NCI-H2081 treated with DMSO at 0.1 percent for 48 hours (cell line): ENCODE measurements at regions not wholly inside any gene's neighbourhood (a gene's known extent, or its start where the extent isn't known, plus 50 kb on each side); places are given as distances from the start of the nearest gene placed in this dataset.

Experiments
- DNase-seq: peaks from one replicate; lab custom pipeline; 2025; lab: John Stamatoyannopoulos, UW

DNA sequence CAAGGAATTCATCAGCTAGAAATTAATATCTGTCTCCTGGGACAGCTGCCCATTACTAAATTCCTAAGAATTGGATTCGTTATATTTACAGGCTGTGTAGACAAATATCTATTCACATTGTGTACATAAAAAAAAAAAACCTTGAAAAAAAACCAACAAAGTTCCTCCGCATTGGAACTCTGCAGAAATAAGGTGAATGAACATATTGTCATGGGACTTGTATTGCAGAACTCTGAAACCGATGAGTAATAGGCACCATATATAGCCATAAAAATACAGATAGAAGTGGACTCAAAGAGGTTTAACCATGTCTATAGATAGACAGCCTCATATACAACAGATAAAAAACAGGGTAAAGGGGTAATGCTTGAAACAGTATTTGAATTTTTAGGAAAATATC lies 909.9 kb upstream of the CHAC2 start:
- DNase-seq = no peak

DNA sequence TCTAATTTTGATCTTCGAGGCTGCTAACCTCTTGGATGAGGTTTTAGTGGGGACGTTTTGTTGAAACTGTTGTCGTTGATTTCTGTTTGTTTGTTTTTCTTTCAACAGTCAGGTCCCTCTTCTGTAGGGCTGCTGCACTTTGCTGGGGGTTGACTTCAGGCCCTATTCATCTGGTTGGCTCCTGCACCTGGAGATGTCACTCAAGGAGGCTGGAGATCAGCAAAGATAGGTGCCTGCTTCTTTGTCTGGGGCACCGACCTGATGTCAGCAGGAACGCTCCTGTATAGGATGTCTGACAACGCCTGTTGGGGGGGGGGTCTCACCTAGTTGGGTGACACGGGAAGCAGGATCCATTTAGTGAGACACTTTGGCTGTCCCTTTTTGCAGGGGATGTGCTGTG lies 915.6 kb upstream of the CHAC2 start:
- DNase-seq = no peak

DNA sequence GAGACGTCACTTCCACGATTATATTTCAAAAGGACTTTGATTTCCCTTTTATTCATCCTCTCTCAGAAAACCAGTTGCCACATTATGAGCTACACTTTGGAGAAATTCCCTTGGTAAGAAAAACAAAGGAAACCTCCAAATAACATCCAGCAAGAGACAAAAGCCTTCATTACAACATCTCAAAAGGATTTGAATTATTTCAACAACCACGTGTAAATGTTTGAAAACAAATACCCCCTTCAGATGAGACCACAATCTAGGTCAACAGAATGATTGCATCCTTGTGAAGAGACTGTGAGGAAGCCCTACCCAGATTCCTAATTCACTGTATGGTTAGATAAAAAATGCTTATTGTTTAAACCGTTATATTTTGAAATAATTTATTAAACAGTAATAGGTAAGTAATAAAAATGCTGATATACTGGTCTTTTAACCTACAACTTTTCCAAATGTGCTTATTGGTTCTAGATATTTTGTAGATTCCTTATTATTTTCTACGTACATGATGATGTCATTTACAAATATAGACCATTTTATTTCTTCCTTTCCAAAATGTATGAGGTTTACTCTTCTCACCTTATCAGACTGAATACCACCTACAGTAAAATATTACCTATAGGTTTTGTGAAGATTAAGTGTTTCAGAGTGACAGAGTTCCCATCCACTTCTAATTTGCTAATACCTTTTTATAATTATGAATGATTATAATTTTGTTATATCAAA lies 922.7 kb upstream of the CHAC2 start:
- no peak for DNase-seq

DNA sequence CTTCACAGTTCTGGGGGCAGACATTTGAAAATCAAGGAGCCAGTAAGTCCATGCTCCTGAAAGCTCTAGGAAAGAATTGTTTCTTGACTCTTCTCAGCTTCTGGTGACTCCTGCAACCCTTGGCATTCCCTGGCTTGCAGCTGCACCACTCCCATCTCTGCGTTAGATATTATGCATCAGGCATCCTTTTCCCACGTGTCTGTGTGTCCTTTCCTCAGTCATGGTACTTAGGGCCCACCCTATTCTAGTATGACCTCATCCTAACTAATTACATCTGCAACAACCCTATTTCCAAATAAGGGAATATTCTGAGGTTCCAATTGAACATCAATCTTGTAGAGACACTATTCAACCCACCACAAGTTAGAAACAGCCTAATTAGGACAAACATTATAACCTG lies 931.7 kb upstream of the CHAC2 start:
- DNase-seq = no peak

DNA sequence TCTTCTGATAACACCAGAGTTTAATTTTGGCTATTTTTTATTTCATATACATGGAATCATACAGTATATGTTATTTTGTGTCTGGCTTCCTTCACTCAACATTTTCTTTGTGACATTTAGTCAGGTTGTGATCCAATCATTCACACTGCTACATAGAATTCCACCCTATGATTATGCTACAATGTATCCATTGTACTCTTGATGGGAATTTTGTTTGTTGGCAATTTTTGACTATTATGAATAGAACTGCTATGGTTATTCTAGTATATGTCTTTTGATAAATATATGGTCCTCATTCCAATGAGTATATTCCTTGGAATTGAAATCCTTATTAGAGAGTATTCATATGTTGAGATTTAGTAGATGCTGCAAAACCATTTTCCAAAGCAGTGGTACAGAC lies 936.4 kb upstream of the CHAC2 start:
- no peak for DNase-seq

DNA sequence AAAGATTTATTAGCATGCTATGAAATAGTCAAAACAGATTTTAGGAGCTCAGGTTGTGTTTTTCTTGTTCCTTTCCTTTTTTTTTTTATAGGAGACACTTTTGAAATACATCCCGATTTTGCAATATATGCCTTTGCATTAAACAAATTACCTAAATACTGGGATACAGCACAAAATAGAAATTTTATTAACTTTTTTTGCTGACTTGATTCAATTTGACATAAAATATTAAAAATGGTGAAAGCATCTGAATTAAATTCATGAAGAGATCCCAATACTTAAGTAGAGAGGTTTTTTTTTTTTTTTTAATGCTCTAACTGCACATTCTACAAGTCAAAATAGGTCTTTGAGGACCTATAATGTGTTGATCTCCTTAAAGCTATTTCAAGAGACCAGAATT lies 939.5 kb upstream of the CHAC2 start:
- no peak for DNase-seq

DNA sequence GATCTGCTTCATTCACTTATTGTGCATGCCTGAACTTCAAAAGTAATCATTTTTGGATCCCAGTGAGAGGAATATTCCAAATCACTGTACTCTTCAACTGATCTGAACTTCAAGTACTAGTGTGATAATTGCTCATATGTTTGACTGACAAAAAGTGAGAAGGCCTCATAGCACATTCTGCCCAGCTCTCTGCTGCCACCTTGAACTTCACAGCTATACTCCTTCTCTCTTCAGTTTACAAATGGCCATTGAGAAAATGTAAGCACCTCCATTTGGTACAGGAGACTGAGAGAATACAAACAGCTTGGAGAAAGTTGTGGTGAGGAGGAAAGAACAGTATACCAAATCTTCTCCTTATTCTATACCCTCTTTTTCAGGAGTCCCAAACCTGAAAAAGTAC lies 946.0 kb upstream of the CHAC2 start:
- DNase-seq = no peak

DNA sequence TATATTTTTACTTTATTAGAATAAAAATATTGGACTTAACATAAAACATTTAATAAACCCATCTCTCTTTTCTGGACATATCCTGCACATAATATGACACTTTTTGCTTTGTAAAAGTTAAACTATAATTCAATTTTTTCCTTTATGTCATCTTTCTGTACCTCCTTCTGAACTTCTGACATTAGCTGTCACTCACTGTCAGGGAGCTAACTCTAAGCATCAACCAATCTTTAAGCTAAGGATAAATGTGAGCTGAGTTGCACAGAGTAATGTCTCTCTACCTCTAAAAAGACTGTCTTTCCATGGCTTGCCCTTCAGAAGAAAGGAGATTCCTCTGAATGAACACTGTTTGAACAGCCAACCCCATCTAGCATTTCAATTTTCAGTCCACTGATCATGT lies 948.6 kb upstream of the CHAC2 start:
- DNase-seq = no peak

DNA sequence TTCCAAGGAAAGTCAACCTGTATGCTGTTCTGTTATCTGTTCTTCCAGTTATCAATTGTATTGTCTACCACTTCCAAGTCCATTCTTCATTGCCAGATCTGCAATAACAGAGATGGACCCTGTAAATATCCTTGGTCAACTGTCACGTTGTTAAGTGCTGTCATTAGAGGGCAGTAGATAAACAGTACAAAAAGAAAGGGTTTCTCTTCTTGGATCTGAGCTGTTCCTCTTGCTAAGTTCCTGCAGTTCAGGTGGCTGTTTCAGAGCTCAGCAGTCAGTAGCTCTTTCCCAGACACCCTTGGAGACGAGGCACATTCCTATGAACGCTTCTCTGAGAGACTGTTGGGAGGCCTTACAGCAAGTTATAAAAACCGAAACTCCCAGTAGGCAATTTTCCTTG lies 957.1 kb upstream of the CHAC2 start:
- DNase-seq = no peak

DNA sequence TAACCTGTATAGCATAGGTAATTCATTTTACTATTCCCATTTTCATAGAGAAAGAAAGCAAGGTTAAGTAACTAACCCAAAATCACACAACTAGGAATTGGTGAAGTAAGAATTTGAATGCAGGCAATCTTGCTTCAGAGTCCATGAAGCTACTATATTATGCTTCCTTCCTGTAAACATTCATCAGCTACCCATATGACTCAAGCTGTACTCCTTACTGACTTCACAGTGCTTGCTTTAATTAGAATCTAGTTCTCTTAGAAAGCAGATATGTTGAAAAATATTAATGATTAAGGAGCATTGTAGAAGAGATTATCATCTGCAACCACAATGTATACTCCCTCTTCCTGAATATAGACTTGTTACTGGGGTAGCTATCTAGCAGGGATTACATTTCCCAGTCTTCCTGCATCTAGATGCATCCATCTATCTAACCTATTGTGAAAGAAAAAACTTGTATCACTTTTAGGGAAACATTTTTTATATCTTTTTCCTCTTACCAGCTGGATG lies 961.6 kb upstream of the CHAC2 start:
- DNase-seq = no peak

DNA sequence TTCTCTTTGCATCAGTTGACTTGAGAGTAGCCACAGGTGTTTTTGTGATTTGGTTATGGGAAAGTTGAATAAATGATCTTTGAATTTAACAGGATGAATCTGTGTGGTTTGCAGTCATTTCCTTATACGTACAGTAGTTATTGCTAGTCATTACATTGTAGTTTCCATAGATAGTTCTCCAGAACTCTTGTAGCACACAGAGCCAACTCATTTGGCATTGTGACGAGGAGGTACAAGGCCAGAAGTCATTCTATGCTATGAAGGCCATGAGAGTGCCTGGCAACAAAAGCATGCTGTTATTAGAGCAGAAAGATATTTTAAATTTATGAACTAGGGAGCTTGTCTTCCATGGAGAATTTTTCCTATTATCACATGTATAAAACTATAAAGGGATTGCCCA lies 973.0 kb upstream of the CHAC2 start:
- DNase-seq = no peak

DNA sequence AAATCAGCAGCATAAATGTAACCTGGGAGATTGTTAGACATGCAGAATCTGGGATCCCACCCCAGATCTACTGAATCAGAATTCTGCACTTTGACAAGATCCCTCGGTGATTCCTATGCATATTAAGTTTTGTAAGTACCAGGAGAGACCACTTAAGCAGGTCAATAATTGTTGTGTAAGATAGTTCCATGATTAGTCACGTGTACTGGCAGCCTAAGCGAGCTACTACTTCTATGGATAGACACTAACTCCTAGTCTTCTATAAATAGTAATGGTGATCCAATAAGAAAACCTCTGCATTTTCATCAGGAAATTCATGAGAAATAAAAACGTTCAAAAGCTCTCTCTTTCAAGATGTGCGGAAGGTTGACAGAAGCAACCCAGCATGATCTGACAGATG lies 988.2 kb upstream of the CHAC2 start:
- DNase-seq = no peak

DNA sequence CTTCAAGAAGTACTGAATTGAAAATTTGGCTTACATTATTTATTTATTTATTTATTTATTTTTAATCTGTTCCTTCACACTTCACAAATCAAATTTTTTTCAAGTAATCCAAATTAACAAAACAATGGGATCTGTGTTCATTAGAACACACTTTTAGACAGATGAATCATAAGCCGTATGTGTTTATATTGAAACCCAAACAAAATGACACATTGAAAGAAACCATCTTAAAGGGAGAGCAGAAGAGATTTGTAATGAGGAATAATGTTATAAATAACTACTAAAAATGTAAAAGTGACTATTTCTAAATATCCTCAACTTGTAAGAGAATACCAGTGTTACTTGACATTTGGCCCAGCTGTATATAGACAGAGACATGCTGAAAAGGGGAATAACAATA lies 991.0 kb upstream of the CHAC2 start:
- no peak for DNase-seq

DNA sequence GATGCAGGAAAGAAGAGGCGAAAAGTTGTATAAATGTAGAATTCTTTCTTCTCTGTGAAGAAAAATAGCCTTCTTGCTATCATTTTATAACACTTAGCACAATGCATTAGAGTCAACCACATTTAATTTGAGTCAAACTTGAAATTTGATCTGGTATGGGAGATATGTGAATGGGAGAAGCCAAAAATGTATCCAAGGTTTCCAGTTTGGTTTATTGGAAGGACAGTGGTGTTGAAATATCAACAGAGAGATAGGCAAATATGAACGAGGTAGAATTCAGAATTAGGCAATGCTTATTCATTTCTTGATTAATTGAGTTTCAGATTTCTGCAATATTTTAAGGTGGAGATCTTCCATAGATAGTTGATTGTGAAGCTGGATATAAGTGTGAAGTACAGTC lies 991.9 kb upstream of the CHAC2 start:
- no peak for DNase-seq

DNA sequence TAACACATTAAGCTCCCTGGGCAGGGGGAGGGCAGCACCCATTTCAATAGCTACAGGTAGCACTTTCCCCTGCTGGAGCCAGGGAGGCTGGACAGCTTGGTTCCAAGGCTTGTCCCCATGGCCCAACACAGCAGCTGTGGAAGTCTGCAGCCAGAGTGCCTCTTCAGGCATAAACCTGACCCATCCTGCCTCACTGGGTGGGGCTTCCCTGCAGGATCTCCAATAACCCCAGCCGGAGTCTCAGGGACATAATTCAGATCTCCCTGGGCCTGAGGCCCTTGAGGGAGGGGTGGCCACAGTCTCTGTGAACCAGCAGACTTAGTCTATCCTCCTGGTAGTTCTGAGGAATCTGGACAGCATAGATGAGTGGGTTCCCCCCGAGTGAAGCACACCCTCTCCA lies 1001.9 kb upstream of the CHAC2 start:
- DNase-seq = no peak

DNA sequence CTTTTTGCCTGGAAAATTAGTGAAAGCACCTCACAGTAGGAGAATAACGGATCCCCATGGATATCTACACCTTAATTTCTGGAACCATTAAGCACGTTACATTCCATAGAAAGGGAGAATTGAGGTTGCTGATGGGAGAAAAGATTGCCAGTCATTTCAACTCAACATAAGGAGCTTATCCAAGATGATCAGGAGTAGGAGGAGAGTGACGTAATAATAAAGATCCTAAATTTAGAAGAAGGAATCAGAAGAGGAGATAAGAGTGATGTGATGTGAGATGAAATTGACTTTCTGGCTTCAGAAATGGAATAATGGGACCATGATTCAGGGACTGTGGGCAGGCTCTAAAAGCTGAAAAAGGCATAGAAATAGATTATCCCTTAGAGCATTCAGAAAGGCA lies 1017.8 kb upstream of the CHAC2 start:
- no peak for DNase-seq

DNA sequence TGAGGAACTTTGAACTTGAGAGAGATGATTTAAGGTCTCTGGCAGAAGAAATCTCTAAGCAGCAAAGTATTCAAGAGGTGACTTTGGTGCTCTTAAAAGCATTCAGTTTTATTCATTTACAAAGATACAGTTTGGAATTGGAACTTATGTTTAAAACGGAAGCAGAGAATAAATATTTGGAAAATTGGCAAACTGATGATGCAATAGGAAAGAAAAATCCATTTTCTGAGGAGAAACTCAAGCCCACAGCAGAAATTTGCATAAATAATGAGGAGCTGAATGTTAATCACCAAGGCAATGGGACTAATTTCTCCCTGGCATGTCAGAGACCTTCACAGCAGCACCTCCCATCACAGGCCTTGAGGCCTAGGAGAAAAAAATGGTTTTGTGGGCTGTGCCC lies 1022.5 kb upstream of the CHAC2 start:
- no peak for DNase-seq

DNA sequence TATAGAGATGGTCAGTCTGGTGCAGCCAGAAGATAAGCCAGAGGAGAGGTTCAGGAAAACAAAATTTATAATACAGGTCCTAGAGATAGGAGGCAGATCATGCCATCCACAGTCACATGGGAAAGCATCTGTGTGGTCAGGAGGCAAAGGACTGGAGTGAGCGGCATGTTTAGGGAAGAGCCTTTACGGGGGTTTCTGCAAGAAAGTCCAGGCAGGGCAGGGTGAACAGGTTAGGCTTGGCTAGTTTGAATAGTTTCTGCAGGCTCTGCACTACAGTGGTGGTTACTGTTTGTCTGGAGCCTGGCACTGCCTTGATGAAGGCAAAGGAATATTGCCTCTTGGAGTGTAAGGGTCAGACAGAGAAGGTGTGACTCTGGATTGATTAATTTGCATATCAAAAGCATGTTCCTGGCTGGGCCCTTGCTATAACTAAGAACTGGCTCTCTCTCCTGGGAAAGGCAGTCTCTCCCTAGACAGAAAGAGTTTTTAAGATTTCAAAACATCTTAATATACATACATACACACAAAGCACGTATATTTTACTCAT lies 1034.7 kb upstream of the CHAC2 start:
- DNase-seq = no peak

DNA sequence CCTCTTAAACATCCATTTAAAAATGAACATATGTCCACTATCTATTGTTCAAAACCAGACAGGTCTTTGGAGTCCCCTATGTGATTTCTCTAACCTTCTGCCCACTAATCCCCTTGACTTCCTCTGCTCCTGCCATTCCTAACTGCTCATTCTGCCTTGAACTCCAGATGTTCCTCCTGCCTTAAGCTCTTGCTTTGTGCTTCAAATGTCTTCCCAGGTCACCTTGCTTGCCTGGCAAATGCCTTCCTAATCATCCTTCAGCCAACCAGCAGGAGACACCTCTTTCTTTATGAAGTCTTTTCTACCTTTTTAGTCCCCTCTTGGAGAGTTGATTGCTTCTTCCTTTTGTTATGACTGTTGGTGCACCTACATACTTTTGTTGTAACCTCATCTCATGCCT lies 1043.0 kb upstream of the CHAC2 start:
- DNase-seq = no peak

DNA sequence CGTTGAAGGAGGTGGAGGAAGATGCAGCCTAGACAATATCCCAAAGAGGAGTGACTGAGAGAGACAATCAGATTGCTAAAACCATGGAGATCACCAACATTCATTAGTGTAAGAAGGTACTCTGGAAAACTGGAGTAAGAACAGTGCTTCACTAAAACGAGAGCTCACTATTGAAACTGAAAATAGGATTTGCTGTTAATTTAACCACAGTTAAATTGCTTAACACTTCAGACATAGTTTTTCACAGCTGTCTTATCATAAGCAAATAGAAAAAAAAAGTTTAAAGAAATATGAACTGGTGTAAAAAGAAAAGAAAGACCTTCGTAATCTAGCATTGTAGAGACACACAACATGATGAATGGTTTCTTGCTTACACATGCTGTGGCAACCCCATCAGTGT lies 1049.8 kb upstream of the CHAC2 start:
- no peak for DNase-seq

DNA sequence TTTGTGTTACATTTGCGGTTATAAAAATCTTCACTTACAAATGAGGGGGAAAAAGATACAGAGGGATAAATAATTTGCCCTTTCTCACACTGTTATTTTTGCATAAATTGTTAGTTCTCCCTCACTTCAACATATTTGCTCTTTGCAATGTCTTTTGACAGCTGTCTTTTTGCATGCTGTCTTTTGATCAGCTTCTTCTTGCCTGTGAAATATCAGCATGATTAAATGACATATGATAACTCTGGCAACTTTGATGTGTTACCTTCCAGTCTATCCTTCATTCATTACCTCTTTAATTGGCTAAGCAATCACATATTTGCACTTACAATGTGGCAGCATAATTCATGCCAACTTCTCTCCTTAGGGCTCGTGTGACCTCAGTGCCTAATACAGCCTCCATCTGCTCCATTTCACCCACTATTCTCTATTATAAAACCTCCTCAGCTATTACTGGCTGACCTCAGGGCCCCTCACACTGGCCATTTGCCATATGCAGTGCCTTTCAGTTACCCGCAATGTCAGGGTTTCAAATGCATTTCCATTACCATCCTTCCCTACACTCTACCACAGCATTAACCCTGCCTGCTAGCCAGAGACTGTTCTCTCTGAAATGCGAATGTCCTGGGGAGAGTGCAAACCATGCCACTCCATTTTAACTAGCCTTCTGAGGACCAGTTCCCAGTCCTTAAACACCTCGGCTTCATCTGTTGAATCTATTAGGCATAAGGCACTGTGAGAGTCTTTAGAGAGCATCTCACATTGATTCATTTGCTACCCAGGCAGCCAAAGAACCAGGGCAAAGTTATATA lies 1056.6 kb upstream of the CHAC2 start:
- no peak for DNase-seq

DNA sequence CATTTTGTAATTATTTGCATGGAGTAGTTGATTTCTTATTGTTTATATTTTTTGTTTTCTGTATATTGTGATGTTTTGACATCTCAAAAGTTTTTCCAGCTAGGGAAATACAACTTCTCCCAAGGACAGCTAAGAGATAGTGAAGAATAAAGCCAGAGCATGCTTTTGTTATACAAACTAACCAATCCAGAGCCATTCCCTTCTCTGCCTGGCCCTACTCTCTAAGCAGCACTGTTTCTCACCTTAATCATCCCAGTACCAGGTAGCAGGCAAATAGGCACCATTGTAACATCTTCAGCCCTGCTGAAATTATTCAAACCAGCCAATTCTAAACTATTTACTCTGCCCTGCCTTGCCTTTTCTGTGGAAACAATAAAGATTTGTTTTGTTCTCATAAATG lies 1063.4 kb upstream of the CHAC2 start:
- no peak for DNase-seq

DNA sequence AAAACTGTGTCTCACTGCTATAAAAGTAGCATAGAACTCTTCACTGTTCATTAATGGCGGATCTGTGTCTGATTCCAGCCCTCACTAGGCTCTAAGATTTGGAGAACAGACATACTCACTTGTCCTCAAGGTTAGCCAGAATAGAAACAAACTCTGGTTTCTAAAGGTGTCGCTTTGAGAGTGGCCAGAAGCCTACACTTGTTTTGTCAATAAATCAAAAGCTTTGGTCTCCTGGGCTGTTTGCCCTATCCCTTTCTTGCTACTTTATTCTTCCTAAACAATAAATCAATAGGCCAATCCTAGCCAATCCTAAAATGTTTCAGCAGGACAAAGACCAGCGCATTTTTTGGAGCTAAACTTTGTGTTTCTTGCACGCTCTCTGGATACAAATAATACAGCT lies 1064.6 kb upstream of the CHAC2 start:
- DNase-seq = no peak
